Activated T-cell treated with anti-CD3 and anti-CD28 coated beads for 1 hour (primary cell): ENCODE measurements at regions not wholly inside any gene's neighbourhood (a gene's known extent, or its start where the extent isn't known, plus 50 kb on each side); places are given as distances from the start of the nearest gene placed in this dataset.
"Not testable (repeated sequence)": the region's sequence is repeated elsewhere in the genome, so short reads cannot be mapped to it uniquely, and the experiment has no call there.

Experiments used
- DNase-seq: peaks from one replicate; pipeline ENCODE4 v3.0.0-alpha.2; 2020; ENCODE audit warnings: low read depth

DNA sequence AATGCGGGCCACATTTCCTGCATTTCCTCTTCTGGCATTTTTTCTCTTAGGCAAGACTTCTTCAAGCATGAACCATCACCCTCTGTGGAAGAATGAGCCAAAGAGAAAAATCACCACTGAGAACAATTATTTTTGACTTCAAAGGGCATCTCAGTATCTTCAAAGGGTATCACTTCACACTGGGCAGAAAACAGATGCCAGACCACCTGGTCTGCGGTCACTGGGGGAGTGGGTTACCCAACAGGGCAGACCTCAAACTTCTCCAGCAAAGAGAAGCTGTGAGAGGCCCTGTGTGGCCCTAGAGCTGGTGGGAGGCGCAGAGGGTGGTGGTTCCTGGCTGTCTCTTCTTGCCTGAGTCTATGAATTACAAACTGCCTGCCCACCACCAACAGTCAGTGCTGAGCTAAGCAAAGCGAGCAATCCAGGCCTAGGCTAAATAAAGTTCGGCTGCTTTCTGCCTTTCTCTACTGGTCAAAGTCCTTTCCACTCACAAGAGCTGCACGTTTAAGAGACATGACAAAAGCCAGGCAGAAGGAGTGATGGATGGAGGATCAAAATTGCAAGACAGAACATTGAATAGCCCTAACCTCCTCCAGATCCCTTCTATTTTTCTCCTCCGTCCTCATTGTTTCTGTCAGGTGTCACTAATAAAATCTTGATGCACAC lies 602.7 kb upstream of the CDH5 start:
- no peak for DNase-seq

DNA sequence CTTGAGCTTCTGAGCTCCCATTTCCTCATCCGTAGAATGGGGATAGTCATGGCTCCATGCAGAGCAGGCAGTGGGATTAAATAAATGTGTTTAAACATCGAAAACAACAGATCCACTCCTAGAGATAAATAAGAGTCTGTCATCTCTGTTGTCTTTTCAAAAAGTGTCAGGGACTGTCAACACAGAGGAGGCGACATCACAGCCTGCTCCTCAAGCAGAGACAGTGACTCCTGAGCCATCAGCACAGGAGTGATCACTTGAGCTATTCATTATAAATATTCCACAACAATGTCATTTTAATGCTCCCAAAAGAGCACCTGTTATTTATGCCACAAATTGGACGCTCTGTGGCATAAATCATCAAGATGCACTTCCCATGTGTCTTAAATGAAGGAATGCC lies 605.6 kb upstream of the CDH5 start:
- no peak for DNase-seq

DNA sequence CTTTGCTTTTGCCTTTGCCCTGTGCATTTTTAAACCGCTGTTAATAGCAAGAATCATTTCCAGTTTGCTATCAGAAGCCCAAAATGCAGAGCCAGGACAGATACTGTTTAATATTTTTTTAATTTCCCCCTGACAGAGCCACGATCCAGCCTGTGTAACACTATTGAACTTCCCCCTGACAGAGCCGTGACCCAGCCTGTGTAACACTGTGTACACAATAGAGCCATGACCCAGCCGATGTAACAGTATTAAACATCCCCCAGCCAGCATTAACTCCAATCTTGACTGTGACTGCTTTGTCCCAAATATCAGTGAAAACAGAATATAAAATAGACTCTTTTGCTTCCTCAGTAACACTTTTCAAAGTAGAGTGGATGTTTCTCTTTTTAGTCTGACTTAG lies 607.9 kb upstream of the CDH5 start:
- DNase-seq, result no peak

DNA sequence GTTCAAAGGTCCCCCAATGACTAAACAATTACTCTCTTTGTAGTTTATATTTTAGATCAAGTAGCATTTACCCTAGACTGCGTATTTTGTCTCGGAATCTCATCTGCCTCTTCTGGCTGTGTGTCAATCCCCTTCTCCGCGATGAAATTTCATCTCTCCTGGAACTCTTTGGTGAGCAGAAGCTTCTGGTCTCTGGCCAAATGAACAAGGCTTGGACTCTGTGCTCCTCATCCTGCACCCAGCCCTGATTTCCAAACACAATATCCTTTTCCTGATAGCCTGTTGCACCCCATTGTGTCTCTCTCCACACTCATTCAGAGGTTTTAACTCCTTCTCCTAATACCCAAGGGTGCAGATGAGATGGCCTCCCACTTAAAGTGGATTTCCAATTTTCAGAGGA lies 609.4 kb upstream of the CDH5 start:
- DNase-seq, result no peak

DNA sequence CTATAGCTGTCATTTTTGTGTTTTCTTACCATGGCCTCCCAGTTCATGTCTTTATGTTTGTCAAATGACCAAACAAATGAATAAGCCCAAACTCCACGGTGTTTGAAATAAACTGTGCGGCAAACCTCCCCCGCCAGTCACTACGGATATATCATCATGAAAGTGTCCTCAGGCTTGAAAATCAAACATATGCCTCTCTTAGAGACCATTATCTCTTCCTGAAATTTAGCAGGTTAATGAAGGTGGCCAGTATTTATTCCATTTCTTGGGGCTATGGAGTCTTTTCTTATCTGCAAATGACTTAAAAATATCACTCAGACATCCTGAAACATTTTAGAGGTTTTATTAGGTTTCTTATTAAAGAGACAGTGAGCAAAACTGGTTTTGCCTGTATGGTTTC lies 610.3 kb upstream of the CDH5 start:
- no peak for DNase-seq

DNA sequence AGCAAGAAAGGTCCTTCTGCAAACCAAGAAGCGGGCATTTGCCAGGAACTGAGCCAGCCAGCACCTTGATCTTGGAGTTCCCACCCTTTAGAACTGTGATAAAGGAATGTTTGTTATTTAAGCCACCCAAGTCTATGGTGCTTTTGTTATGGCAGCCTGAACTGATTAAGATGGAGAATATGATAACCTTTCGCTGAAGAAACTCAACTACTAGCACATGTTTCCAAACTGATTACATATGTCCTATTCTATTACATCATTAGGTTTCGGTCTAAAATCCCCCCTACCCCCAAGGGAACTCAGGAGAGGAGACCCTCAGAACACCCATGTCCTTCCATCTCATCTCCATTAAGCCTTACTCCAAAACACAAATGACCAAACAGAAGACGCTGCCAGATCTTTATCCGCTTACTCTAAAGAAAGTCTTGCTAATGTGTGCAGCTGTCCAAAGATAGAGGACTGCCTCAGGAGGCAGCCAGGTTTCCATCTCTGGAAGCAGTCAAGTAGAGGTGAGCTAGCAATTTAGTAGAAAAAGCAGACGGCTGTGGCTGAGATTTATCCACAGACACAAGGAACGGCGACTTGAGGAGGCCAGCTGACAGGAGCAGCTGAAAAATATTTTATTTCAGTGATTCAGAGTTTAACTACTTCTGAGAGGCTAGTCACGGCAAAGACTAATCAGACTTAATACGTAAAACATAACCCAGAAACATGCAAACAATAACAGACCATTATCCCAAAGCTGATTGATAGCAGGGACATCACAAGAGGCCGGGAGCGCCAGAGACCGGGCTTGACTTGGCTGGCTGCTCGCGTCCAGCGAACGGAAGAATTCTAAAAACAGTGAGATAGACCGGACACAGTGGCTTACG lies 611.4 kb upstream of the CDH5 start:
- DNase-seq, result no peak

DNA sequence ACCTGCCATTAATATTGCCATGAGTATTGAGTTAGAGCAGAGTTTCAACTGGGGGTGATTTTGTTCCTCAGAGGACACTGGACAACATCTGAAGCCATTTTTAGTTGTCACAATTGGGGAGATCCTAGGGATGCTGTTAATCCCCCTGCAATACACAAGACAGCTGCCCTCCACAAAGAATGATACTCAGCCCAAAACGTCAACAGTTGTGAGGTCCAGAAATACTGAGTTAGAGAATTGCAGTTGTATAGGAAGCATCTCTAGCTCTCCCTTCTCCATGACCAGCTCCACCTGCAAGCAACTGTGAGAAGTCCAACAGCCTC lies 614.0 kb upstream of the CDH5 start:
- DNase-seq, result no peak

DNA sequence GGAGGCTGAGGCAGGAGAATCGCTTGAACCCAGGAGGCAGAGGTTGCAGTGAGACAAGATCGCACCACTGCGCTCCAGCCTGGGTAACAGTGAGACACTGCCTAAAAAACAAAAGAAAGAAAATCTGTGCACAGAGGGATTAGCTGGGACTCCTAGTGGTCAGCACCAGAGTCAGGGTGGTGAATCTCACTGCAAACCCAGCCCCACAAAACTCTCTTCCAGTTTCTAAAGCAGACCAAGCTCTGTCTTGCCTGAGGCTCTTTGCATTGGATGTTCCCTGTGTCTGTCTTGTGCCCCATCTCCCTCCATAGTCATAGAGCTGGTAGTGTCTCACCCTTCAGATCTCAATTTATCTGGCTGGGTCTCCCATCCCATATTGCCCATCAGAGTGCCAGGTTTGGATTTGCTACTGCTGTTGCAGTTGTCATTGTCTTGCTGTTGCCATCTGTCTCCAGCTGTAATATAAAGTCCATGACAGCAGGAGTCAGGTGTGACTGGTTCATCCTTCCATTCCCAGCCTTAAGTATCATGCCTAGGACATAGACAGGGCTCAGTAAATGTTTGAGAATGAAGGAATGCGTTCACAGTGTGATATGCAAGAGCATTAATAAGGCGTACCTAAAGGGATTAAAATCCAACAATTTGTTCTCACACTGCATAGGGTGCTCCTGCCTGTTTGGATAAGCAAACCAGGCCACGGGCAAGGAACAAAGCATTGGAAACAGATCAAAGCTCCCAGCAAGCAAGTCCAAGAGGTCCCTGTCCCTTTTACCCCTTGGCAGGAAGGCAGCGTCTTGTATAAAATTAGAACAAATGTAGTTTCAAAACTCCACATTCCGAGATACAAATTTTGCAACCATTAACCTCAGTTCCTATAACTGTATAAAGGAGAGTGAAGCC lies 614.6 kb upstream of the CDH5 start:
- no peak for DNase-seq

DNA sequence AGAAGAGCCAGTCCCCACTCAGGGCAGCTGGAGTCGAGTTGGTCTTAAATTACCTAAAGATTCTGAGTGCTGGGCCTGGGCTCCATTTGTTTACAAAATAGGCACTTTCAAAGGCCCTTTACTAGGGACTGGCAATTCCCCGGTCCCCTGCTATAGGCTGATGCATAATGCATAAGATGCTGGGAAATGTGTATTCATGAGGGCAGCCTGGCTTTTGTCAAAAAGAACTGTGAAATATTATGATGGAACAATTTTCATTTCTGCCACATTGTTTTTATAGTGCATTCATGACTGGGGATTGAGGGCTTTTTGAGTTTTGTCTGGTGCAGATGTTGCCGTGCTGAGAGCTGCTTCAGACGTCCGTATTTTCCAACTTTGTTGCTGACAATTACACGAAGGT lies 617.0 kb upstream of the CDH5 start:
- no peak for DNase-seq

DNA sequence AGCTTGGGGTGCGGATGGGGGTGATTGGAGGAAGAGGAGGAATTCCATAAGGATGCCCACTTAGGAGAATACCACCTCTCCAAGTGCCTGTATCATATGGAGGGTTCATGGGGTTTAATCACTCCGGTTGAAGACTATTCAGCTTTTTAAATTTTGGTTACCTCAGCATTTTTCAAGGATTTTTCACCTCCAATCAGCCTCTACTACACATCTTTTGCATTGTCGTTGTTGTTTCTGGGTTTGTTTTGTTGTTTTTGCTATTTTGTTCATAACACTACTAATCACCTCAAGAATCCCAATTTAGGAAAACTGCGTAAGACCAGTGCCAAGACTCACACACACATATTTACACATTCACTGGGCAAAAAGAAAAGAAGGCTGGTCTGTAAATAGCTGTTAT lies 619.5 kb upstream of the CDH5 start:
- DNase-seq, result no peak

DNA sequence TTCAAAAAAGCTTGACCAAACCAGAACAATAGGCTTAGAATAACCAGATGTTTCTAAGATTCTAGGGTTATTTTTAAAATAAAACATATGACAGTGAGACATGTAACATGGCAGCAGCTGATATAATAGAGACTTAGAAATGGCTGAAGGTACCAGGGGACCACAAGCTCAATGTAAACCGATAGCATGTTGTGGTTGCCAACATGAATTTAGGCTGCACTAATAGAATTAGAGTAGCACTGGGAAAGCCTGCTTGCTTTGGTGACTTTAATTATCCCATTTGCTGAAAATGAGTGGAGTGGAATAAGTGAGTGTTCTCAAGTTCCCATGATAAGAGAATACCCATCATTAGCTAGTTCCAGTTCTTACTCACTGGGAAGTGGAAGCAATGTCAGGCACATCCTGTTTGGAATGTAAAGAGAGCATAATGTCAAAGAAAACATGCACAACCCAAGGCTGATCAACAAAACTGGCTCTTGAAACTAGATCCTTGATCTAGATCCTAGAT lies 621.2 kb upstream of the CDH5 start:
- DNase-seq, result no peak

DNA sequence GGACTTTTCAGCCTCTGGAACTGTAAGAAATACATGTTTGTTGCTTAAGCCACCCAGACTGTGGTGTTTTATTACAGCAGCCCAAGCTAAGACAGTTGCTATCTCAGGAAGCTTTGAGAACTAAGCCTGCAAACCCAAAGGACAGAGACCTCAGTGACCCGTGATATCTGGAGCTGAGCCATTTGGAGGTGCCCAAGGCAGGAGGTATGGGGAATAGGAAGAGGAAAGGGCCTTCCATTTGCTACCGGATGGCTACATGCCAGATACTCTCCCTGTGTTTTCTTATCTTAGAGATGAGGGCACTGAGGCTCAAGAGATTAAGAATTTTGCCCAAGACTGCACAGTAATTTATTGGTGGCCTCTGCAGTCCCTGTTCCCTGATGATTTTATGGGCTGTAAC lies 622.1 kb upstream of the CDH5 start:
- no peak for DNase-seq

DNA sequence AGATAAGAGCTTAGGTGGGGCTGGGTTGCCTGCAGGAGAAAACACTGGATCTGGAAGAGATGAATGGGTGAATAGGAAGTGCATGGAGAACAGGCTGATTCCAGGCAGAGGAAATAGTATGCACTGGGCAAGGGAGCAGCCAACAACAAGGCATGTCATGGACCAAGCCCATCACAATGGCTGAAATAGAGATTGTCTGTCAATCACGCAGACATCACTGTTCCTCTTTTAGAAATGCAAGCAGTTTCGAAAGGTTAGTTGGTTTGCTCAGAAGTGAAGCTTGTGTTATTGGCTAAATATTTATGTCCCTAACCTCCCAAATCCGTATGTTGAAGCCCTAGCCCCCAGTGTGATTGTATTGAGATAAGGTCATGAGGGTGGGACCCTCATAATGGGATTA lies 621.7 kb upstream of the CDH11 start:
- no peak for DNase-seq

DNA sequence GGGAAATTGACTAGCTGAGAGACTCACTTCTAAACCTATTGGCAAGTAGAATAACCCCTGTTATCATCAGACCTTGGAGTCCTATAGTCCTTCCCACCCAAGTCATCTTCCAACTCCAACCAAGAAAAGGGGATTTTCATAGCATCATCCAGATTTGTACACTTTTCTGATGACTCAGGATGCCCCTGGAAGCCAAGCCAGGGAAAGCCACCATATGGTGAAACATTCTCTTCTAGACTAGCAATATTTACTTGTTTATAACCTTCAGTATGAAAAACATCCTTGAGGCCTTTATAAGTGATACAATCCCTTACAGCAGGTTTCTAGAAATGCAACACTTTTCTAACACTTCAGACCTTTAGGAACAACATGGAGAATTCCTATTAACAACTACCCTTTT lies 618.8 kb upstream of the CDH11 start:
- DNase-seq, result no peak

DNA sequence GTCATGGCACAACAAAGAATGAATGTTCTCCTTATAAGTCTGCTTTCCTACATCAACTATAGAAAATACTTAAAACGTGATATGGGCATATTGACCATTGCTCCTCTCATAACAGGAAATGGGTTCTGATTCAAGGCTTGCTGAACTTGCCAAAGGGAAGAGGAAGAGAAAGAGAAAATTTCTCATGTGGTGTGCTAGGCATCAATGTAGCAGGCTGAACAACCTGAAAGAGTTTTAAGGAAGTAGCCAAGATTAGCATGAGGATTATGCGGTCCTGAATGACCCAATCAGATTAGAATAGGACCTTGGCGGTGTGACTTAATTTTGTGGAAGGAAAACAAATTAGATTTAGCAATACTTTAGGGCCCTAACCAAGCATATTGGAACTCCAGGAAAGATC lies 617.7 kb upstream of the CDH11 start:
- DNase-seq, result no peak

DNA sequence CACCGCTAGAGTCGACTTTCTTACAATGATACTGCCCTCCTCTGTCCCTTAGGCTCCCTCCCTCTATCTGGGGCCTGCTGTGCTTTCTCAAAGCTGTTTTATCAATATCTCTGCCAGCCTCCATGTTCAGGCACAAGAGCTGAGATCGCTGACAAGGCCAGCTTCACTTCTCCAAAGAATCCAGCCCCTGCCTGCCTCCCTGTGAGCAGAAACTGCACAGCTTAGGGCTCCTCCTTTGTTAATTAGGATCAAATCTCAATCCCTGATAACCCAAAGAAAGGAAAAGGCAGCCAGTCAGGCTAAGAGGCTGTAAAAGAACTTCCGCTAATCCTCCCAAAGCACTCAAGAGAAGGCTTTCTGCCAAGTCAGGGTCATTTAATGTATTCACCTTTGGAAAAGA lies 616.0 kb upstream of the CDH11 start:
- no peak for DNase-seq

DNA sequence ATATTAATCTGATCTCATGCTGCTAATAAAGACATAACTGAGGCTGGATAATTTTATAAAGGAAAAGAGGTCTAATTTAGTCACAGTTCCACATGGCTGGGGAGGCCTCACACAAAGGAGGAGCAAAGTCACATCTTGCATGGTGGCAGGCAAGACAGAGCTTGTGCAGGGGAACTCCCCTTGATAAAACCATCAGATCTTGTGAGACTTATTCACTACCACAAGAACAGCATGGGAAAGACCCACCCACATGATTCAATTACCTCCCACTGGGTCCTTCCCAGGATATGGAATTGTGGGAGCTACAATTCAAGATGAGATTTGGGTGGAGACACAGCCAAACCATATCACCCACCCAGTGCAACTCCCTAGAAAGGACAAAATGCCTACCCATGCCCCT lies 613.8 kb upstream of the CDH11 start:
- not testable (repeated sequence) for DNase-seq

DNA sequence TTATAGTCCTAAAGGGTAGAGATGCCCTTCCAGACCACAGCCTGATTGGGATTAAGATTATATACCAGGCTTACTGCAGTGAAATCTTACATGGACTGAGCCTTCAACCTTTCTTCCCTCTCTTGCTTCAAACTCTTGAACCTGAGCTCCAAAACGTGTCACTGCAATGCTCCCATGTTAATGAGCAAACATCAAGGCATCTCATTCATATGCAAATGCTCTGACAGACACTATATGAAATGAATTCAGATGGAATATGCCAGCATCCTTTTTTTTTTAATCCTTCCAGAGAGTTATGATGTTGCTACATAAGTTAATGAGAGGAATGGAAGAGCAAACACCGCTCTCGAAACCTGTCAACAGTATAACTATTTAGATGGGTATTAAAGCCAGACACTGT lies 611.9 kb upstream of the CDH11 start:
- DNase-seq, result no peak

DNA sequence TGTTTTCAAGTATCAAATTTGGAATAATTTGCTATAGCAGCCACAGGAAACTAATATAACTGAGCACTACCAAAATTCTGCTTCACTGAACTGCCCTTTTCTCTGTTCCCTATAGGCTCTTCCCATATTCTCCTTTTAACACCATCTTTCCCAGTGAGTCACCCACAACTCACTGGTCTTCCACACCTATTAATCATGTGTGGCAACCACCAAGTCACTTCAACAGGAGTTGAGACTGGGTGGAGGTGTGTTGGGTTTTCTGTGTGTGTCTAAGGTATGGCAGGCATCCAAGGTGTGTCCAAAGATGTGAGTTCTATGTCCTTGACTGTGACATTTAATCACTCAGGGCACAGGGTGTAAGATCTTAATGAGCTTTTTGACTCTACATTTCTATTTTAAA lies 610.0 kb upstream of the CDH11 start:
- DNase-seq, result no peak

DNA sequence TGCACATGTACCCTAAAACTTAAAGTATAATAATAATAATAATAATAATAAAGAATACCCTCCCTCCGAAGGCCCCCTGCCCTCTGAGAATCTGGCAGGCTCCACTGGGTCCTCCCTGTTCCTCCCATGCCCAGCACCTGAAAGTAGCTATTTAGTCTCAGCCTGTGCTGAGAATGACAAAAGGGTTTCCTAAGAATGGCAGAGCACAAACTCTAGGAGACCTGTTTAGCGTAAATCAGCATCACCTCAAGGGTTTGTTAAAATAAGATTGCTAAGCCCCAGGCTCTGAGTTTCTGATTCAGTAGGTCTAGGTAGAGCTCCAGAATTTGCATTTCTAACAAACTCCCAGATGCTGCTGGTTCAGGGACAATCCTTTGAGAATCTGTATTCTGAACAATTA lies 606.8 kb upstream of the CDH11 start:
- DNase-seq, result no peak

DNA sequence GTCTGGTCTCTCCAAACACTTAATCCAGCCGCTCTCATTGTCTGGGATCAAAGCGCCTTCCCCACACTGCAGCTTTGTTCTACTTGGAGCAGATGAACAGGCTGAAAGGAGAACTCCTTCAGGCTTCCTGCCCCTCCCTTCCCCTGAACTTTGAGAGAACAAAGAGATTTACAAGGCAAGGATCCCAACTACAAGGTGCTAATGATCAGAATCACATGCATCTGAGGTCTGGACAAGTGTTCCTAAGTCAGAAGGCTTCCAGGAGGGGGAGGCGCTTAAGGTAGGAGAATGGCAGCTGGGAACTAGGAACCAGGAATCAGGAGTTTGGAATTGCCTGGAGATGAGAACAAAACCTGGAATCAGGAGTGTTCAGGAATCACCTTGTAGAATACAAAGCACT lies 606.3 kb upstream of the CDH11 start:
- DNase-seq, result no peak

DNA sequence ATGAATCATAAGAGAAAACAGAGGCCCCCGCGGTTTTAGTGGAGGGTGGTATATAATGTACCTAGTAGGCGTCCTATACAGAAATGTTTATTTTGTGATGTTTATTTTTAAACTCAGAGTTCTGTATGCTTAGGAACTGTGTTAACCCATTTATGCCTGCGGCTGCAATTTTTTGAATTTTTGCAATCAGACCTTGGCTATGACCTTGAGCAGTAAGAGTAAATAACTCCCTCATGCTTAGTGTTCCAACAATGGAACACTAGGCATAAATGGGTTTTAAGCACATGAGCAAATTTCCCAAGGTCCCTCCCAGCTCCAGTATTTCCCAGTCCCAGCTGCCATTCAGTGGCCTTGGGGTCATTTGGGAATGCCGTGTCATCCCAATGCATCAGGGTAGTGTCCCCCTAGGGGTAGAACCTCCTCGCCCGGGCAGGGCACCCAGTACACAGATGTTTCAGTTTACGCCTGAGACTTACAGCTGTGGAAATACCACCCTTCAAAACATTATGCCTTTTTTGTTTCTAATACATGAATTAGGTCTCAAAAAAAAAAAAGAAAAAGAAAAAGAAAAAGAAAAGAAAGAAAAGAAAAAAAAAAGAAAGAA lies 605.8 kb upstream of the CDH11 start:
- no peak for DNase-seq
